RWPE2 (cell line): ENCODE measurements at regions not wholly inside any gene's neighbourhood (a gene's known extent, or its start where the extent isn't known, plus 50 kb on each side); places are given as distances from the start of the nearest gene placed in this dataset.

Experiments used
- ATAC-seq: fragments of 200-7000 bp; cut with Tn5 transposase; 3 replicates; pipeline ENCODE4 v1.9.1; 2021; ENCODE audit warnings: low read depth
- DNase-seq: peaks from one replicate; pipeline ENCODE4 v3.0.0-alpha.2; 2020; ENCODE audit warnings: low spot score
- H3K27ac ChIP-seq: fragments of 450-650 bp; 2 replicates; pipeline ENCODE4 v1.5.1; 2017; ENCODE audit warnings: mild to moderate bottlenecking; ENCODE audit not compliant: poor library complexity, severe bottlenecking
- H3K27me3 ChIP-seq: fragments of 250-450 bp; sonication (Bioruptor Pico); 2 replicates; pipeline ENCODE4 v1.5.1; 2021; ENCODE audit warnings: mild to moderate bottlenecking, moderate library complexity; ENCODE audit not compliant: insufficient read depth, poor library complexity, severe bottlenecking
- H3K36me3 ChIP-seq: fragments of 250-450 bp; sonication (Bioruptor Pico); 2 replicates; pipeline ENCODE4 v1.5.1; 2020; ENCODE audit warnings: low read depth, mild to moderate bottlenecking, moderate library complexity
- H3K4me1 ChIP-seq: fragments of 250-450 bp; sonication (Bioruptor Pico); 2 replicates; pipeline ENCODE4 v1.5.1; 2021; ENCODE audit warnings: mild to moderate bottlenecking, moderate library complexity; ENCODE audit not compliant: insufficient read depth, poor library complexity, severe bottlenecking
- H3K4me3 ChIP-seq: fragments of 250-450 bp; sonication (Bioruptor Pico); 2 replicates; pipeline ENCODE4 v1.5.1; 2021; ENCODE audit warnings: mild to moderate bottlenecking, moderate library complexity; ENCODE audit not compliant: severe bottlenecking
- H3K9me3 ChIP-seq: fragments of 250-450 bp; sonication (Bioruptor Pico); 2 replicates; pipeline ENCODE4 v1.5.1; 2021; ENCODE audit warnings: mild to moderate bottlenecking, moderate library complexity; ENCODE audit not compliant: severe bottlenecking
- TF ChIP-seq, protein P1 (sequence below): fragments of 450-650 bp; IDR thresholded peaks from one replicate; pipeline ENCODE4 v1.5.1; 2017; ENCODE audit warnings: mild to moderate bottlenecking, moderate library complexity; ENCODE audit not compliant: poor library complexity, severe bottlenecking

- H3K27ac ChIP-seq, result no peak overlapping the region
- no peak overlapping the region for H3K4me3 ChIP-seq
These were observed 96.8 kb downstream of the PJA1 start for GRCh38 chrX:69068301-69069085.

GRCh38 chrX:69067841-69068240, 97.4 kb downstream of the PJA1 start:
- Histone ChIP-seq H3K4me3 (no peak overlapping the region), H3K9me3 (no peaks in the 10 kb centered on the region), H3K36me3 (no peaks in the 10 kb centered on the region), H3K4me1 (no peaks in the 10 kb centered on the region), H3K27me3 (no peaks in the 10 kb centered on the region), H3K27ac (no peak overlapping the region)
- DNase-seq, result no peak
- ATAC-seq, result no peak
- TF ChIP-seq, protein P1, sequence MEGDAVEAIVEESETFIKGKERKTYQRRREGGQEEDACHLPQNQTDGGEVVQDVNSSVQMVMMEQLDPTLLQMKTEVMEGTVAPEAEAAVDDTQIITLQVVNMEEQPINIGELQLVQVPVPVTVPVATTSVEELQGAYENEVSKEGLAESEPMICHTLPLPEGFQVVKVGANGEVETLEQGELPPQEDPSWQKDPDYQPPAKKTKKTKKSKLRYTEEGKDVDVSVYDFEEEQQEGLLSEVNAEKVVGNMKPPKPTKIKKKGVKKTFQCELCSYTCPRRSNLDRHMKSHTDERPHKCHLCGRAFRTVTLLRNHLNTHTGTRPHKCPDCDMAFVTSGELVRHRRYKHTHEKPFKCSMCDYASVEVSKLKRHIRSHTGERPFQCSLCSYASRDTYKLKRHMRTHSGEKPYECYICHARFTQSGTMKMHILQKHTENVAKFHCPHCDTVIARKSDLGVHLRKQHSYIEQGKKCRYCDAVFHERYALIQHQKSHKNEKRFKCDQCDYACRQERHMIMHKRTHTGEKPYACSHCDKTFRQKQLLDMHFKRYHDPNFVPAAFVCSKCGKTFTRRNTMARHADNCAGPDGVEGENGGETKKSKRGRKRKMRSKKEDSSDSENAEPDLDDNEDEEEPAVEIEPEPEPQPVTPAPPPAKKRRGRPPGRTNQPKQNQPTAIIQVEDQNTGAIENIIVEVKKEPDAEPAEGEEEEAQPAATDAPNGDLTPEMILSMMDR, result no peak

More at GRCh38 chrX:69068301-69069085, 96.8 kb downstream of the PJA1 start:
- H3K27me3 ChIP-seq, result no peaks in the 10 kb centered on the region
- DNase-seq (no peak), ATAC-seq (no peak)
- H3K4me1 ChIP-seq, result no peaks in the 10 kb centered on the region
- TF ChIP-seq, protein P1, result no peak
- H3K9me3 ChIP-seq, result no peaks in the 10 kb centered on the region
- no peaks in the 10 kb centered on the region for H3K36me3 ChIP-seq

DNA sequence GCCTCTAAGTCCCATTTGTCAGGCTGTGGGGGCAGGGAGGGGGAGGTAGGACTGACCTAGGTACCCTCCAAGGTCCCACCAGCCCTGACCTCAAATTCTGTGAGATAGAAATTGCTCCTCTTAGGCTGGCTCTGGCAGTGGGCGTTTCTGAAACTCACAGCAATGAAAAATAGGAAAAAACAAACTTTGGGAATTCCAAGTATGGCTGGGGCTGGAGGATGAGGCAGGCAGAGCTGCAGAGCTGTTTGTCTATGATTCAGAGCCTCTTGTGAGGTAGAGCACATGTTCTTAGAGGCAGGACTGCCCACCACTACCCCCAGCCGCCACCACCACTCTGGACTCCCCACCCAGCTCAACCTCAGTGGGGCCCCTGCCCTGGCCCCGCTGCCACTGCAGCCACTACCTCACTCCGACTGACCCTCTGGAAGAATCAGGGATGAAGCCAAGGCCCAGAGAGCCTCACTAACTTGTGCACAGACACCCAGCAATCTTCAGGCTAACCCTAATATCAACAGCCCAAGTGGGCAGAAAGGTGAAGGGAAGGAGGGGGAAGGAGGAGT, 98.2 kb downstream of the PJA1 start:
- TF ChIP-seq, protein P1, result no peak
- no peak for ATAC-seq
- Histone ChIP-seq H3K27me3 (no peaks in the 10 kb centered on the region), H3K4me1 (no peaks in the 10 kb centered on the region), H3K27ac (no peak overlapping the region), H3K4me3 (no peak overlapping the region), H3K9me3 (no peaks in the 10 kb centered on the region), H3K36me3 (no peaks in the 10 kb centered on the region)
- DNase-seq, result no peak

DNA sequence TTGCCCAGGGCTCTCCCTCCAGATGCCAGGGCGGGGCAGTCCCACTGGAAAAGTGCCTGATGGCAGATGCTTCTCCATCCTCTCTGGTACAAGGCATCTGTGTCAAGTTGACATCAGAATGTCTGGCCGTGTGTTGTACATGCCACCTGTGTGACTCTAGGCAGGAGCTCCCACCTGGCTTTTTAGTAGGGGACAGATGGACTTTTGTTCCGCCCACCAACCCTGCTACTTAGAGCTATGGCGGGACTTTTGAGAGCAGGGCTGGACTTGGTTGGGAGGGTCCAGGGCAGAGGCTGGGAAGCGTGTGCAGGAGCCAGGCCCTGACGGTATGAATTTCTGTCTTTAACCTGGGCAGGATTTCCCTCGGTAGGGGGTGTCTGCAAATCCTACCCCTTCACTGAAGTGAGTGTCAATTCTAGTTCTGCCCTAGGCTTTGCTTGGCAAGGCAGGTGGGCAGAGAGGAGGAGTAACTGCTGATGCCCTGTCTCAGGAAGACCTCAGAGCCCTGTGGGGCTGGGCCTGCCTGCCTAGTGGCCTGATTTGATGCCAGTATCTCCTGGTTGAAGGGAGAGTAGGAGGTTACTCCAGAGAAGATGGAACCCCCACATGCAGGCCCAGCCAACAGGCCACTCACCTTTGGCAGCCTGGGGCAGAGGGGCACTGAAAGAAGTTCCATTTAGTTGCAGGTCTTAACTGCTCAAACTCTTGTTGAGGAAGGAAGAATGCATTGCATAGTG, 99.1 kb downstream of the PJA1 start:
- ATAC-seq, result no peak
- H3K27ac ChIP-seq, result no peak overlapping the region
- DNase-seq, result no peak
- no peaks in the 10 kb centered on the region for H3K9me3 ChIP-seq
- no peaks in the 10 kb centered on the region for H3K4me1 ChIP-seq
- no peaks in the 10 kb centered on the region for H3K36me3 ChIP-seq
- H3K27me3 ChIP-seq, result no peaks in the 10 kb centered on the region
- no peak overlapping the region for H3K4me3 ChIP-seq
- TF ChIP-seq, protein P1, result no peak
